Activated T-cell treated with anti-CD3 and anti-CD28 coated beads, Interleukin-2, amount 50 U/mL, for 24 hours (primary cell): ENCODE measurements at regions not wholly inside any gene's neighbourhood (a gene's known extent, or its start where the extent isn't known, plus 50 kb on each side); places are given as distances from the start of the nearest gene placed in this dataset.
"Not testable (repeated sequence)": the region's sequence is repeated elsewhere in the genome, so short reads cannot be mapped to it uniquely, and the experiment has no call there.

Experiments
- DNase-seq: peaks from one replicate; pipeline ENCODE4 v3.0.0-alpha.2; 2020
- H3K27ac Mint-ChIP-seq: 2 replicates; pipeline ENCODE4 v1.8.0; 2020; ENCODE audit warnings: mild to moderate bottlenecking, mixed read lengths
- H3K27me3 Mint-ChIP-seq: 2 replicates; pipeline ENCODE4 v1.8.0; 2020; ENCODE audit warnings: mixed read lengths
- H3K36me3 Mint-ChIP-seq: 2 replicates; pipeline ENCODE4 v1.8.0; 2020; ENCODE audit warnings: low read depth, mixed read lengths
- H3K4me1 Mint-ChIP-seq: 2 replicates; pipeline ENCODE4 v1.8.0; 2020; ENCODE audit warnings: low read depth, mixed read lengths
- H3K4me3 Mint-ChIP-seq: 2 replicates; pipeline ENCODE4 v1.8.0; 2020; ENCODE audit warnings: mild to moderate bottlenecking, moderate library complexity, mixed read lengths
- H3K9me3 Mint-ChIP-seq: 2 replicates; pipeline ENCODE4 v1.8.0; 2020; ENCODE audit warnings: mixed read lengths

DNA sequence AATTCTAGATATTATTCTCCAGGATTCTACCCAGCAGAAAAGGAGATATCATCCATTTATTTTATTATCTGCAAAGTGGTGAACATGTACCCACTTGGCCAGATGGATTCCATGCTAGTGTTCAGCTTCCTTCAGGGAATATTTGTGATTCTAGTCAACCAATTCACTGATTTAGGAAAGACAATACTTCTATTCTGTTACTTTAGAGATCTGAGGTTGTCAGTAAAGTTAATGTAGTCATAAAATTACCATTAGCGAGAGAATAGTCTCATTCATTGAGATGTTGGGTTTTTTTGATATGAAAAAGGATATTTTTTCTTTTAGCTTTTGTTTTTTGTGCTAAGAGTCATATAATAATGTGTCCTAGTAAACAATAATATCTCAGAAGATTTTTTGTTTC is 222.8 kb downstream of the CGGBP1 start:
- Mint-ChIP-seq H3K36me3 (no peaks in the 10 kb centered on the region), H3K27me3 (no peaks in the 10 kb centered on the region), H3K27ac (no peak overlapping the region), H3K4me3 (no peak overlapping the region), H3K4me1 (no peaks in the 10 kb centered on the region), H3K9me3 (no peaks in the 10 kb centered on the region)
- no peak for DNase-seq

DNA sequence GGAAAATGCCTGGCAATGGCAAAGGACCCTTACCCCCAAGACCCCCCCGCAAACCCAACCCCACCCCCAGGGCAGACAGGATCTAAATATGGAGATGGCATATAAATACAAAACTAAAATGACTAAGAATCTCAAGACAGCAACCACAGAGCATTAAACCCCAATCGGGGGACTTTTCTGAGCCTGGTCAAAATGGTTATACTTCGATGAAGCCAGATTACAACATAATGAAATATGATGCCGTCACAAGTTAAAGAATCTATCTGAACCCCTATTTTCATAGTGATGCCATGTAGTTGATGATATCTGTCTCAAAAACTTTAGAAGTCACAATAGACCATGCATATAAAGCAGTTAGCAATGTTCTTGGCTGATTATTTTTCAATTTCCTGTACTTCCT is 223.6 kb downstream of the CGGBP1 start:
- Mint-ChIP-seq H3K4me1 (no peaks in the 10 kb centered on the region), H3K4me3 (no peak overlapping the region), H3K36me3 (no peaks in the 10 kb centered on the region), H3K9me3 (no peaks in the 10 kb centered on the region), H3K27me3 (no peaks in the 10 kb centered on the region), H3K27ac (no peak overlapping the region)
- no peak for DNase-seq

DNA sequence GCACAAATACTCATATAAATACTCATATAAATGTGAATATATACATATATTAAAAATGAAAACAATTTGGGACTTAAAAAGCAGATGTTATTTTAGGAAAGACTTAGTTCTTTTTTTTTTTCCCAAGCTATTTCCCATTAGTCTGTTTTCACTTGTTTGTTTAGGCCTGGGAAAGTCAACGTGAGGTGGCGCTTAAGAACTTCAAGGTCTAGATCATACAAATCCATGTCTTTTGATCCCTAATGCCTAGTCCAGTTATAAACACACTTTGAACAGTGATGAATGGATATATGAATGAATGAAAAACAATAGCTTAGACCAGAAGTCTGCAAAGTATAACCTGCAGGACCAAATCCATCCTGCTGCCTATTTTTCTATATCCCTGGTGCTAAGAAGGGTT is 224.5 kb downstream of the CGGBP1 start:
- Mint-ChIP-seq H3K9me3 (no peaks in the 10 kb centered on the region), H3K4me3 (no peak overlapping the region), H3K4me1 (no peaks in the 10 kb centered on the region), H3K27ac (no peak overlapping the region), H3K36me3 (no peaks in the 10 kb centered on the region), H3K27me3 (no peaks in the 10 kb centered on the region)
- no peak for DNase-seq

DNA sequence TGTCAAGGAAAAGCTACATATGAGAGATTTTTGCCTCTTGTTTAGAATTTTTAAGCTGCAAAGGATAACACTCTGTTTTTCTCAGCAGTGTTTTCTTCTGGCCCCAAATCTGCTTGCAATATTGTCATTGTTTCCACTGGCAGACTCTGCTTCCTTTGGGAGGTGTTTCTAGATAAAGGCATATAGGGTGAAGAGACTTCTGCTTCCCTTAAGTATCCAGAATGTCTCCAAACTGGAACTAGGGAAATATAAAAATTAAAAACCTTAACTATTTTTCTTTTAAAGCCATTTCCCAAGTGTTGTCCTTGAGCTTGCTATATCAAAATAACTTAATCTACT is 225.8 kb downstream of the CGGBP1 start:
- no peak for DNase-seq
- H3K4me1 Mint-ChIP-seq, result no peaks in the 10 kb centered on the region
- no peaks in the 10 kb centered on the region for H3K9me3 Mint-ChIP-seq
- no peak overlapping the region for H3K4me3 Mint-ChIP-seq
- no peak overlapping the region for H3K27ac Mint-ChIP-seq
- no peaks in the 10 kb centered on the region for H3K36me3 Mint-ChIP-seq
- H3K27me3 Mint-ChIP-seq, result no peaks in the 10 kb centered on the region

DNA sequence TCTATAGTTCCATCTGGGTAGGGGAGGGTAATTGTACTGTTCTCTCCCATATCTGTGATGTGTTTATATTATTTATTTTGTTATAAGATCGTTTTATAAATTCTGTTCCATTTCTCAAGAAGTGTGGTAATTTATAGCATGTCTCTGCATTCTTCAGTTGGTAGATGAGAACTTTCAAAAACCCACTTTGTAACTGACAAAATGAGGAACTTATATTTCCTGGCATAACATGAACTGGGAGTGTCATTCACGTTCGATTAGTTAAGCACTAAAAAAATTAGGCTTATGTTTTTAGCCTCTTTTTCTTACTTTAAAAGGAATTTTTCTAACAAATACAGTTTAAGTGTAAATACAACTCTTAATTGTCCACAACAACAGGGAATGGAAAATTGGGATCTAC is 230.8 kb downstream of the CGGBP1 start:
- Mint-ChIP-seq H3K4me1 (no peaks in the 10 kb centered on the region), H3K4me3 (no peak overlapping the region), H3K27me3 (peaks cover 3% of the 10 kb centered on the region), H3K27ac (no peak overlapping the region), H3K9me3 (no peaks in the 10 kb centered on the region), H3K36me3 (no peaks in the 10 kb centered on the region)
- no peak for DNase-seq

DNA sequence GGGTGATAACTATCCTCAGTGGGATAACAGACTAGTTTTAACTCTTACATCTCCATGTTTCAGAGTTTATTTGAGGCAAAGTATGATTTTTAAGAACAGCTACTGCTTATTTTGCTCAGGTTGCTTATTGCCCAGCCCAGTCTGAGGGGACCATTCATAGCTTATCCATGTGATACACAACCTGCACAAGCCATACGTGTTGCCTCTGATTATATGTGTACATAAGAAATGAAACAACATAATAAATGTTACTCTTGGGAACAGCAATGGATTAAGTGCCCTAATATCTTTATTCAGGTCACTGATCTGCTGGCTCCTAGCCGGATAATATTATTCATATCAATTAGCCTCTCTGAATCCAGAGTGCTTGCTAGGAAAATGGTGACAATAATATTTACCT is 236.2 kb downstream of the CGGBP1 start:
- no peak overlapping the region for H3K4me3 Mint-ChIP-seq
- H3K4me1 Mint-ChIP-seq, result no peaks in the 10 kb centered on the region
- no peaks in the 10 kb centered on the region for H3K36me3 Mint-ChIP-seq
- no peaks in the 10 kb centered on the region for H3K9me3 Mint-ChIP-seq
- H3K27me3 Mint-ChIP-seq, result peaks cover 3% of the 10 kb centered on the region
- no peak for DNase-seq
- H3K27ac Mint-ChIP-seq, result no peak overlapping the region

DNA sequence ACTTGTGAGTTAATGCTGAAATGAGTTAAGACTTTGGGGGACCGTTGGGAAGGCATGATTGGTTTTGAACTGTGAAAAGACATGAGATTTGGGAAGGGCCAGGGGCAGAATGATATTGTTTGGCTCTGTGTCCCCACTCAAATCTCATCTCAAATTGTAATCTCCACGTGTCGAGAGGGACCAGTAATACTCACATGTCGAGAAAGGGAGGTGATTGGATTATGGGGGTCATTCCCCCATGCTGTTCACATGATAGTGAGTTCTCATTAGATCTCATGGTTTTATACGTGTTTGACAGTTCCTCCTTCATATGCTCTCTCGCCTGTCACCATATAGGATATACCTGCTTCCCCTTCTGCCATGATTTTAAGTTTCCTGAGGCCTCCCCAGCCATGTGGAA is 245.3 kb downstream of the CGGBP1 start:
- H3K9me3 Mint-ChIP-seq, DNase-seq, H3K27ac Mint-ChIP-seq, H3K36me3 Mint-ChIP-seq, H3K4me3 Mint-ChIP-seq, H3K27me3 Mint-ChIP-seq, H3K4me1 Mint-ChIP-seq: not testable (repeated sequence)

DNA sequence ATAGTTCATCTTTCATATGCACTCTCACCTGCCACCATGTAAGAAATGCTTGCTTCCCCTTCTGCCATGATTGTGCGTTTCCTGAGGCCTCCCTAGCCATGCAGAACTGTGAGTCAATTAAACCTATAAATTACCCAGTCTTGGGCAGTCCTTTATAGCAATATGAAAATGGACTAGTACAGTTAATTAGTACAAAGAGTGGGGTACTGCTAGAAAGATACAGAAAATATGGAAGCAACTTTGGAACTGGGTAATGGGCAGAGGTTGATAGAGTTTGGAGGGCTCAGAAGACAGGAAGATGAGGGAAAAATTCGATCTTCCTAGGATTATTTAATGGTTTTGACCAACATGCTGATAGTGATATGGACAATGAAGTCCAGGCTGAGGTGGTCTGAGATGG is 246.9 kb downstream of the CGGBP1 start:
- no peak overlapping the region for H3K4me3 Mint-ChIP-seq
- H3K27me3 Mint-ChIP-seq, result peaks cover 8% of the 10 kb centered on the region
- peaks cover 5% of the 10 kb centered on the region for H3K9me3 Mint-ChIP-seq
- no peak overlapping the region for H3K27ac Mint-ChIP-seq
- no peaks in the 10 kb centered on the region for H3K36me3 Mint-ChIP-seq
- peaks cover under 1% of the 10 kb centered on the region for H3K4me1 Mint-ChIP-seq
- DNase-seq, result no peak

DNA sequence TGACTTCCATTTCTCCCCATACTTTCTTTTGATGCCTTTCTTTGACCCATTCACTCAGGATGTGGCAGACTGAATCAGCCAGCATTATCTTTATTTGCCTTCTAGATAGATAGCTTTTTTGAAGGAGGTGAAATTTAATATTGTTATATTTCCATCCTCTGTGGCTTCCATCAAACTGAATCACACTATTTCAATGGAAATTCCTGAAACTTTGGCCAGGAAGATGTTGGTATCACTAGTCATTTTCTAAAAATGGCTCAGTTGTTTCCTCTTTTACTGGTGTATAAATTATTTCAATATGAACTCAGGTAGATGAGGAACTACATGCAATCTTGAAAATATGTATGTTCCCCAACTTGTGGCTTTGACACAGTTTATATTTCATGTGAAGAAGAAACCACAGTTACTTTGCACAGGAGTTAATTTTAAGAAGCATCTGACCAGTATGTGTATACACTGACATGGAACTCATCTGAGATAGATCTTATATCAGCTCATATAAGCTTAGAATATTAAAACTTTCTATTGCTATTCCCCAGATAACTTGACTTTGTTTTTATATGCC is 248.3 kb downstream of the CGGBP1 start:
- peaks cover 5% of the 10 kb centered on the region for H3K9me3 Mint-ChIP-seq
- peaks cover 5% of the 10 kb centered on the region for H3K4me1 Mint-ChIP-seq
- no peak for DNase-seq
- H3K27ac Mint-ChIP-seq, result no peak overlapping the region
- H3K4me3 Mint-ChIP-seq, result no peak overlapping the region
- H3K36me3 Mint-ChIP-seq, result no peaks in the 10 kb centered on the region
- H3K27me3 Mint-ChIP-seq, result peaks cover 11% of the 10 kb centered on the region

DNA sequence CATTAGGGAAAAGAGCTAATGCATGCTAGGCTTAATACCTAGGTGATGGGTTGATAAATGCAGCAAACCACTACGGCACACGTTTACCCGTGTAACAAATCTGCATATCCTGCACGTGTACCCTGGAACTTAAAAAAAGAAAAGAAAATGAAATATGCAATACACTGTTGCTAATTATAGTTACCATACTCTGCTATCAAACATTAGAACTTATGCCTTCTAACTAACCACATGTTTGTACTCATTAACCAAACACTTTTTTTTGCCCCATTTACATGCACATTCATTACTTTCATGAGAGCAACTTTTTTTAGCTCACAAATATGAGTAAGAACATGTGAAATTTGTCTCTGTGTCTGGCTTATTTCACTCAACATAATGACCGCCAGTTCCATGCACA is 253.1 kb downstream of the CGGBP1 start:
- DNase-seq, result no peak
- Mint-ChIP-seq H3K36me3 (no peaks in the 10 kb centered on the region), H3K9me3 (no peaks in the 10 kb centered on the region), H3K4me3 (no peak overlapping the region), H3K27me3 (peaks cover 9% of the 10 kb centered on the region), H3K4me1 (peaks cover 5% of the 10 kb centered on the region), H3K27ac (no peak overlapping the region)

DNA sequence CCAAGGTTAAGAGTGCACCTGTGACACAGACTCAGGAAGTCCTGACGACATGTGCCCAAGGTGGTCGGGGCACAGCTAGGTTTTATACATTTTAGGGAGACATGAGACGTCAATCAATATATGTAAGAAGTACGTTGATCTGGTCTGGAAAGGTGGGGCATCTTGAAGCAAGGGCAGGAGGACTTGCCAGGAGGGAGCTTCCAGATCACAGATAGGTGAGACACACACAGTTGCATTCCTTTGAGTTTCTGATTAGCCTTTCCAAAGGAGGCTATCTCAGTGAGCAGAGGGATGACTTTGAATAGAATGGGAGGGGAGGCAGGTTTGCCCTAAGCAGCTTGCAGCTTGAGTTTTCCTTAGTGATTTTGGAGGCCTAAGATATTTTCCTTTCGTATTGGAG is 257.4 kb downstream of the CGGBP1 start:
- peaks cover 34% of the 10 kb centered on the region for H3K27me3 Mint-ChIP-seq
- H3K9me3 Mint-ChIP-seq, result no peaks in the 10 kb centered on the region
- no peaks in the 10 kb centered on the region for H3K36me3 Mint-ChIP-seq
- H3K4me3 Mint-ChIP-seq, result no peak overlapping the region
- no peak overlapping the region for H3K27ac Mint-ChIP-seq
- no peak for DNase-seq
- peaks cover 4% of the 10 kb centered on the region for H3K4me1 Mint-ChIP-seq

DNA sequence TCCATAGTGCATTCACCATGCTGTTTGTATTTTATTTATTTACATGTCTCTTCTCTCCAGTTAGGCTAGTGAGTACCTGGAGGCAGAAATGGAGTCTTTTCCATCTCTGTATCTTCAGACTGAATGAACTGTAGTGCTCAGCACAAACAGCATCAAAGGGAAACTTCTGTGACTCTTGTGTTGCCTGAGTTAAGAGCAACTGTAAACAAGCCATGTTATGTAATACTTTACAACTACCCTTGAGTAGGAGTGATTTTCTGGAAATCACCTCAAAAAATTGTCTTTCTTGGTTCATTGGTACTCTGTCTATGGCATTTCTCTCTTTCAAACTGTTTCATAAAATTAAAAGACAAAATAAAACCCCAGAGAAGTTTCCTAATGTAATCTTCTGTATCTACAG is 258.3 kb downstream of the CGGBP1 start:
- H3K4me3 Mint-ChIP-seq, result no peak overlapping the region
- no peak overlapping the region for H3K27ac Mint-ChIP-seq
- H3K36me3 Mint-ChIP-seq, result no peaks in the 10 kb centered on the region
- H3K4me1 Mint-ChIP-seq, result peaks cover 10% of the 10 kb centered on the region
- no peak for DNase-seq
- no peaks in the 10 kb centered on the region for H3K9me3 Mint-ChIP-seq
- H3K27me3 Mint-ChIP-seq, result peaks cover 39% of the 10 kb centered on the region

DNA sequence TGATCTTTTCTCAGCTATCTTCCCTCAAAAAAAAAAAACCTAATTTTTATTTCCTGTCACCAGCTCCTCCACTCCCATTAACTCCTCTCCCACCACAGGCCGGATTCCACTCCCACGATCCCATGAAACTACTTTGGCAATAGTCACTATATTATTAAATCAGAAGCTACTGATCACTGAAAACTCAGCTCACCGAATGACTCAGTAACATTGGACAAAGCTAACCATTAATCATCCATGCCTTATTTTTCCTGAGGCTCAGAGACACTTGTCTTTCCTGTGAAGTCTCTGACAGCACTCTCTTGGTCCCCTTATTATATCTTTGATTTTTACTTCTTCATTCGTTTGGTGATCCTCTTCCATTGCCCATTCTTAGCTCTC is 260.2 kb downstream of the CGGBP1 start:
- Mint-ChIP-seq H3K27ac (no peak overlapping the region), H3K9me3 (no peaks in the 10 kb centered on the region), H3K4me1 (peaks cover 15% of the 10 kb centered on the region), H3K27me3 (peaks cover 56% of the 10 kb centered on the region), H3K36me3 (no peaks in the 10 kb centered on the region), H3K4me3 (no peak overlapping the region)
- no peak for DNase-seq

DNA sequence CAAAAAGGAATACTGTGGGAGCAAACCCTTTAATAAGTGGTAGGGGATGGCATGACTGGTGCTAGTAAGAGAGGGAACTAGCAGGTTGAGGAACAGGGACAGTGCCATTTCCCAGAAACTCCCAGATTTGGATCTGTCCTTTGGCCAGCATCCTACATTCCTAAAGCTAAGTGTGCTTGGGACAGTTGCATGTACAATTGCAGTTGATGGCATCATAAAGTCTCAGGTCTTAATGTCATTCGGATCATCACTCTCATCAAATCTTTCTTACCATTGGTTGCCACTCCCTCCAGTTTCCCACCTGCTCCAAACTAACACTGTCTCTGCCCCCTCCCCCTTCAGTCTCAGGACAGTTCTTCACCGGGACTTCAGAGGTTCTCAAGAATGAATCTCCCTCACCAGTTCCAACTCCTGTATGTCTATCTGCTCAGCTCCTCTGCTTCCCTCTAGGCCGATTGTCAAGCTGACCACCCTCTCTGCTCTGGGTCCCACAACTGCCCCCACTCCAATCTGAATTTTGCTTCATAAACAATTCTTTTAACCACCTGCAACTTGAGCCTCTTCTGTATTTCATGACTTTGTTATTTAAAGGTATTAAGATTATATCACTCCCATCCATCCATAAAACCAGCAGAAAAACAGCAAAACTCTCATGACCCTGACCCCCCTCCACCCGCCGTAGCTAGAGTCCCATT is 260.8 kb downstream of the CGGBP1 start:
- H3K27ac Mint-ChIP-seq, result no peak overlapping the region
- no peak overlapping the region for H3K4me3 Mint-ChIP-seq
- H3K27me3 Mint-ChIP-seq, result peaks cover 61% of the 10 kb centered on the region

DNA sequence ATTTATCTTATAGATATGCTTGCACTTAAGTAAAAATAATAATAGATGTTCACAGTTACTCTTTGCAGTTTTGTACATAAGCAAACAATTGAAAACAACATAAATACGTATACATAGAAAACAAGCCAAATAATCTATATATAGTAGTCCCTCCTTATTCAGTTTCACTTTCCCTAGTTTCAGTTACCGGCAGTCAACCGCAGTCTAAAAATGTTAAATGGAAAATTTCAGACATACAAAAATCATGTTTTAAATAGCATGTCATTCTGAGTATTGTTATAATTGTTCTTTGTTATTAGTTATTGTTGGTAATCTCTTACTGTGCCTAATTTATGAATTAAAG is 262.0 kb downstream of the CGGBP1 start:
- peaks cover 72% of the 10 kb centered on the region for H3K27me3 Mint-ChIP-seq
- no peak overlapping the region for H3K27ac Mint-ChIP-seq
- no peaks in the 10 kb centered on the region for H3K36me3 Mint-ChIP-seq
- H3K9me3 Mint-ChIP-seq, result no peaks in the 10 kb centered on the region
- DNase-seq, result no peak
- H3K4me3 Mint-ChIP-seq, result no peak overlapping the region
- peaks cover 29% of the 10 kb centered on the region for H3K4me1 Mint-ChIP-seq

More for the DNA sequence above, 260.8 kb downstream of the CGGBP1 start:
- Mint-ChIP-seq H3K9me3 (no peaks in the 10 kb centered on the region), H3K4me1 (peaks cover 20% of the 10 kb centered on the region), H3K36me3 (no peaks in the 10 kb centered on the region)
- no peak for DNase-seq
